Loucy (cell line): ENCODE measurements at regions not wholly inside any gene's neighbourhood (a gene's known extent, or its start where the extent isn't known, plus 50 kb on each side); places are given as distances from the start of the nearest gene placed in this dataset.

Source experiments
- H2AFZ ChIP-seq: fragments of 200-600 bp; sonication (generic); 2 replicates; pipeline ENCODE4 v1.6.0; 2016; ENCODE audit warnings: antibody characterized with exemption, mild to moderate bottlenecking, low read length, moderate library complexity
- H3F3A ChIP-seq: fragments of 200-600 bp; 2 replicates; pipeline ENCODE4 v1.6.0; 2016; ENCODE audit warnings: antibody characterized with exemption, low read depth, mild to moderate bottlenecking
- H3K27me3 ChIP-seq: fragments of 200-600 bp; sonication (generic); 2 replicates; pipeline ENCODE4 v1.6.1; 2014; ENCODE audit warnings: low read length, mild to moderate bottlenecking; ENCODE audit not compliant: insufficient read depth, poor library complexity, severe bottlenecking
- H3K36me3 ChIP-seq: fragments of 200-600 bp; sonication (generic); 2 replicates; pipeline ENCODE4 v1.6.1; 2016; ENCODE audit warnings: low read length; ENCODE audit not compliant: insufficient read depth
- H3K4me1 ChIP-seq: fragments of 200-600 bp; sonication (generic); 2 replicates; pipeline ENCODE4 v1.5.1; 2014; ENCODE audit warnings: low read length, mild to moderate bottlenecking; ENCODE audit not compliant: insufficient read depth, poor library complexity, severe bottlenecking
- H3K4me2 ChIP-seq: fragments of 200-600 bp; sonication (generic); 2 replicates; pipeline ENCODE4 v1.6.0; 2014; ENCODE audit warnings: antibody characterized with exemption, low read length, low read depth, mild to moderate bottlenecking; ENCODE audit not compliant: poor library complexity, severe bottlenecking
- H3K4me3 ChIP-seq: fragments of 200-600 bp; sonication (generic); 2 replicates; pipeline ENCODE4 v1.5.1; 2014; ENCODE audit warnings: low read length, mild to moderate bottlenecking, mixed read lengths; ENCODE audit not compliant: poor library complexity, severe bottlenecking
- H3K79me2 ChIP-seq: fragments of 200-600 bp; sonication (generic); 2 replicates; pipeline ENCODE4 v1.6.1; 2014; ENCODE audit warnings: low read length; ENCODE audit not compliant: insufficient read depth
- H3K9ac ChIP-seq: fragments of 200-600 bp; sonication (generic); 2 replicates; pipeline ENCODE4 v1.6.0; 2014; ENCODE audit warnings: mild to moderate bottlenecking, low read depth, low read length, moderate library complexity; ENCODE audit not compliant: poor library complexity, severe bottlenecking
- H3K9me2 ChIP-seq: fragments of 200-600 bp; sonication (generic); replicated peaks from 2 replicates; pipeline ENCODE4 v1.6.1; 2016; ENCODE audit warnings: low read depth, low read length, mixed read lengths
- H3K9me3 ChIP-seq: fragments of 200-600 bp; sonication (generic); 2 replicates; pipeline ENCODE4 v1.6.1; 2014; ENCODE audit warnings: mild to moderate bottlenecking, antibody characterized with exemption, low read length, low read depth; ENCODE audit not compliant: insufficient read depth
- H4K20me1 ChIP-seq: fragments of 200-600 bp; sonication (generic); 2 replicates; pipeline ENCODE4 v1.6.0; 2014; ENCODE audit warnings: antibody characterized with exemption, low read length, mild to moderate bottlenecking; ENCODE audit not compliant: insufficient read depth, poor library complexity, severe bottlenecking
- CTCF ChIP-seq: fragments of 200-600 bp; sonication (generic); conservative IDR thresholded peaks from 2 replicates; pipeline ENCODE4 v1.5.1; 2014; ENCODE audit warnings: mild to moderate bottlenecking, antibody characterized with exemption, low read length
- EZH2phosphoT487 ChIP-seq: fragments of 200-600 bp; IDR thresholded peaks from 2 replicates; pipeline ENCODE4 v1.6.1; 2018; ENCODE audit warnings: antibody characterized with exemption, mild to moderate bottlenecking, moderate library complexity, borderline replicate concordance

DNA sequence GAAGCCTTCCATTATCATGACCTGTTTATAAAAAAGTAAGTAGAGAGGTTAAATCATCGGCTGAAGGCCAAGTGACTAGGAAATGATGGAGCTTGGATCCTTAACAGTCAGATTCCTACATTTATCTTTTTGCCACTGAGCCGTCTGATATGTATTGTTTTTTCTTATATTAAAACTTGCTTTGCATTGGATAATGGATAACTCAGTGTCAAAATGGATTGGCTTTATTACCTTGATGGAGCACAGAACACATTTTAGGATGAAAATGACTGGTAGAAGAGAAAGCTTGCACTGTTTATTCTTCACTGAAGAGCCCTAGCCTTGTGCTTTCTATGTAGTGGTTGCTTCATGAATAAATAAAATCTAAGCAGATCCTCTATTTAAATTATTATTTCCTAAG is 54.2 kb upstream of the TSPAN5 start:
- no peak overlapping the region for H3K9ac ChIP-seq
- no peaks in the 10 kb centered on the region for H3K79me2 ChIP-seq
- TF ChIP-seq EZH2phosphoT487 (no peak), CTCF (no peak)
- no peak overlapping the region for H3K4me3 ChIP-seq
- no peaks in the 10 kb centered on the region for H3K27me3 ChIP-seq
- H3K9me2 ChIP-seq = no peaks in the 10 kb centered on the region
- H3F3A ChIP-seq = no peaks in the 10 kb centered on the region
- H4K20me1 ChIP-seq = no peaks in the 10 kb centered on the region
- no peak overlapping the region for H2AFZ ChIP-seq
- H3K9me3 ChIP-seq = no peaks in the 10 kb centered on the region; the same call in 1 of the 2 replicates
- no peak overlapping the region for H3K4me2 ChIP-seq
- no peaks in the 10 kb centered on the region for H3K4me1 ChIP-seq
- H3K36me3 ChIP-seq = no peaks in the 10 kb centered on the region

DNA sequence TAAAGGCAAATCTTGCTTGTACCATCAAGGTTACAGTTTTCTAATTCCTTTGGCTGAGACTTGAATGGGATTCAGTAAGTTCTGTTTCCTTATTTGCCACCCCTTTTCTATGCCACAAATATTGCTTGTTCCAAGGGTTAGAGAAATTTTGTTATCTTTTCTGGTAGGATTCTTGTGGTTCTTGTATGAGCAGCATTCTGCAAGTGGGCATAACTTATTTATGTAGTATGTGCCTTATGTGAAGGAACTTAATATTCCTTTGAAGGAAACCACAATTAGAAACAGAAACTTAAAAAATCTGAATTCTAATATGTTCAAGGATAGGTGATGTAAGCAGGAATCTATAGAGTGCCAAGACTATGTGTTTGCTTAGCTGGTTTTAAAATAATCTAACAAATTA is 53.1 kb upstream of the TSPAN5 start:
- TF ChIP-seq EZH2phosphoT487 = no peak
- no peak for TF ChIP-seq CTCF
- H3K9me2 ChIP-seq = no peaks in the 10 kb centered on the region

GRCh38 chr4:98710831-98711230 is 52.4 kb upstream of the TSPAN5 start:
- H2AFZ ChIP-seq = no peak overlapping the region
- H3K4me1 ChIP-seq = peaks cover 17% of the 10 kb centered on the region
- no peaks in the 10 kb centered on the region for H3K36me3 ChIP-seq
- H3K4me2 ChIP-seq = no peak overlapping the region
- TF ChIP-seq EZH2phosphoT487 (no peak), CTCF (no peak)
- H4K20me1 ChIP-seq = no peaks in the 10 kb centered on the region
- no peaks in the 10 kb centered on the region for H3K27me3 ChIP-seq
- no peaks in the 10 kb centered on the region for H3K9me2 ChIP-seq
- H3F3A ChIP-seq = no peaks in the 10 kb centered on the region
- no peaks in the 10 kb centered on the region; the same call in 1 of the 2 replicates for H3K9me3 ChIP-seq
- no peak overlapping the region for H3K4me3 ChIP-seq
- H3K9ac ChIP-seq = no peak overlapping the region
- no peaks in the 10 kb centered on the region for H3K79me2 ChIP-seq

More for the DNA sequence above, 53.1 kb upstream of the TSPAN5 start:
- Histone ChIP-seq H3K4me1 (peaks cover 10% of the 10 kb centered on the region), H3K9ac (no peak overlapping the region), H2AFZ (no peak overlapping the region), H3F3A (no peaks in the 10 kb centered on the region), H3K36me3 (no peaks in the 10 kb centered on the region), H4K20me1 (no peaks in the 10 kb centered on the region), H3K4me2 (no peak overlapping the region), H3K27me3 (no peaks in the 10 kb centered on the region), H3K9me3 (no peaks in the 10 kb centered on the region; the same call in 1 of the 2 replicates), H3K79me2 (no peaks in the 10 kb centered on the region), H3K4me3 (no peak overlapping the region)
